ENCODE measurements at regions not wholly inside any gene's neighbourhood (a gene's known extent, or its start where the extent isn't known, plus 50 kb on each side); places are given as distances from the start of the nearest gene placed in this dataset.

DNA sequence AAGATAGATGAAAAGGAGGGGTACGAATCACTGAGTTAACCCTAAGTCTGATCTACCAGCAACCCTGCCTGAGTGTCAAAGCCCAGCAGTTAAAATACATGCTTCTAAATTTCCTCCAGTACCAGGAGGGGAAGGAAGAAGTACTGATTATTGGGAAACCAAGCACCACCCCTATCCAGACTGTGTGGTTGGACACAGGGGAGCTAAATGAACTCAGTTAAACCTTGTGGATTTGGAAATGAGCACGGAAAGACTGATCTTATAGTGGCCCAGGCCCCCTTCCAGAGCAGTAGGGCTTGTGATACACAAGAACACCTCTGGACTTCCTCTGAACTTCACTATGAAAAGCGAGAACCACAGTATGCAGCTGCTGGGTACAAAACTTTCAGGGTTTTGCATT is 585.6 kb downstream of the MAFB start:
- Histone ChIP-seq H3K4me1 (ENCODE audit: control insufficient read depth in 1 of 2, insufficient read depth in 2 of 2, low read length in 2 of 2) (no peaks in the 10 kb centered on the region), H3K4me2 (replicated peaks; ENCODE audit: extremely low read depth, low read length, poor library complexity, severe bottlenecking) (no peak overlapping the region), H4K20me1 (ENCODE audit: insufficient read depth, low read length) (no peaks in the 10 kb centered on the region), H3K36me3 (replicated peaks in 1 of 2; ENCODE audit: control insufficient read depth in 1 of 2, insufficient read depth in 2 of 2, low read length in 2 of 2) (no peaks in the 10 kb centered on the region), H3K27me3 (ENCODE audit: control insufficient read depth in 2 of 2, insufficient read depth in 2 of 2, low read length in 2 of 2) (no peaks in the 10 kb centered on the region), H3K9me3 (replicated peaks in 1 of 2; ENCODE audit: control insufficient read depth in 1 of 2, insufficient read depth in 1 of 2, low read length in 2 of 2) (no peaks in the 10 kb centered on the region), H3K4me3 (replicated peaks in 1 of 3; ENCODE audit: low read depth in 2 of 3, low read length in 3 of 3) (no peak overlapping the region), H3K9ac (ENCODE audit: insufficient read depth, low read length, poor library complexity, severe bottlenecking) (no peak overlapping the region), H3K27ac (ENCODE audit: low read depth in 1 of 2, low read length in 2 of 2) (no peak overlapping the region), H2AFZ (ENCODE audit: insufficient read depth, low read depth, low read length, poor library complexity, severe bottlenecking) (no peak overlapping the region), H3K79me2 (ENCODE audit: insufficient read depth, low read length) (no peaks in the 10 kb centered on the region)
- H3K27ac Mint-ChIP-seq: no peak overlapping the region
- H3K9me3 Mint-ChIP-seq: peaks cover 0 to 6% (median 1%) of the 10 kb centered on the region in 7 donors
- TF ChIP-seq, protein P1, sequence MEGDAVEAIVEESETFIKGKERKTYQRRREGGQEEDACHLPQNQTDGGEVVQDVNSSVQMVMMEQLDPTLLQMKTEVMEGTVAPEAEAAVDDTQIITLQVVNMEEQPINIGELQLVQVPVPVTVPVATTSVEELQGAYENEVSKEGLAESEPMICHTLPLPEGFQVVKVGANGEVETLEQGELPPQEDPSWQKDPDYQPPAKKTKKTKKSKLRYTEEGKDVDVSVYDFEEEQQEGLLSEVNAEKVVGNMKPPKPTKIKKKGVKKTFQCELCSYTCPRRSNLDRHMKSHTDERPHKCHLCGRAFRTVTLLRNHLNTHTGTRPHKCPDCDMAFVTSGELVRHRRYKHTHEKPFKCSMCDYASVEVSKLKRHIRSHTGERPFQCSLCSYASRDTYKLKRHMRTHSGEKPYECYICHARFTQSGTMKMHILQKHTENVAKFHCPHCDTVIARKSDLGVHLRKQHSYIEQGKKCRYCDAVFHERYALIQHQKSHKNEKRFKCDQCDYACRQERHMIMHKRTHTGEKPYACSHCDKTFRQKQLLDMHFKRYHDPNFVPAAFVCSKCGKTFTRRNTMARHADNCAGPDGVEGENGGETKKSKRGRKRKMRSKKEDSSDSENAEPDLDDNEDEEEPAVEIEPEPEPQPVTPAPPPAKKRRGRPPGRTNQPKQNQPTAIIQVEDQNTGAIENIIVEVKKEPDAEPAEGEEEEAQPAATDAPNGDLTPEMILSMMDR (IDR thresholded peaks at IDR 0.05): no peak
- peaks cover 0 to 2% (median 1%) of the 10 kb centered on the region in 3 donors for H3K27me3 Mint-ChIP-seq (ENCODE audit: low read depth in 3 of 3)
- no peak overlapping the region for H3K4me3 Mint-ChIP-seq
- intact Hi-C loops (cut with micrococcal nuclease): no loop called here
- no peak for DNase-seq
- WGBS (ENCODE audit: insufficient coverage): 100% methylated on average over 1 of the region's 3 CpGs
- H3K4me1 Mint-ChIP-seq: no peaks in the 10 kb centered on the region
- H3K36me3 Mint-ChIP-seq: no peaks in the 10 kb centered on the region

DNA sequence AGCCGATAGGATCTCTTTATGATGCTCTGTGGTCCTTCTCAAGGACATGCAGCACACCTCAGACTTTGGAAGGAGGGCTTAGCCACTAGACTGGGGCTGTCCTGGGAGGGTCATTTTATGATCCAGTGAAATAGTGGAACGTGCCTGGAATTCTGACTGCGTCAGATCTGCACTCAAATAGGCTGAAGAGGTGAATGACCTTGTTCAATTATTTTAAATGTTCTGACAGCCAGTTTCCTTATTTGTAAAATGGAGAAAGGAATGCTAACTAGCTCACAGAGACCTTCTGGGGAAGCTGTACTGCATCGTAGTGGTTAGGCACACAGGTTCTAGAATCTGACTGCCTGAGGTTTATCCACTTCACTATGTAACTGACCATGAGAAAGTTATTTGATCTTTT is 587.5 kb downstream of the MAFB start:
- Histone ChIP-seq H3K4me1 (ENCODE audit: control insufficient read depth in 1 of 2, insufficient read depth in 2 of 2, low read length in 2 of 2) (no peaks in the 10 kb centered on the region), H2AFZ (ENCODE audit: insufficient read depth, low read depth, low read length, poor library complexity, severe bottlenecking) (no peak overlapping the region), H3K79me2 (ENCODE audit: insufficient read depth, low read length) (no peaks in the 10 kb centered on the region), H3K36me3 (replicated peaks in 1 of 2; ENCODE audit: control insufficient read depth in 1 of 2, insufficient read depth in 2 of 2, low read length in 2 of 2) (no peaks in the 10 kb centered on the region), H3K4me2 (replicated peaks; ENCODE audit: extremely low read depth, low read length, poor library complexity, severe bottlenecking) (no peak overlapping the region), H3K9me3 (replicated peaks in 1 of 2; ENCODE audit: control insufficient read depth in 1 of 2, insufficient read depth in 1 of 2, low read length in 2 of 2) (no peaks in the 10 kb centered on the region), H3K9ac (ENCODE audit: insufficient read depth, low read length, poor library complexity, severe bottlenecking) (no peak overlapping the region), H3K27me3 (ENCODE audit: control insufficient read depth in 2 of 2, insufficient read depth in 2 of 2, low read length in 2 of 2) (no peaks in the 10 kb centered on the region), H4K20me1 (ENCODE audit: insufficient read depth, low read length) (no peaks in the 10 kb centered on the region), H3K4me3 (replicated peaks in 1 of 3; ENCODE audit: low read depth in 2 of 3, low read length in 3 of 3) (no peak overlapping the region), H3K27ac (ENCODE audit: low read depth in 1 of 2, low read length in 2 of 2) (no peak overlapping the region)
- Mint-ChIP-seq H3K27me3 (ENCODE audit: low read depth in 3 of 3) (peaks cover 0 to 1% (median 0%) of the 10 kb centered on the region in 3 donors), H3K27ac (no peak overlapping the region), H3K9me3 (peaks cover 0 to 6% (median 1%) of the 10 kb centered on the region in 7 donors), H3K4me3 (no peak overlapping the region), H3K4me1 (no peaks in the 10 kb centered on the region), H3K36me3 (no peaks in the 10 kb centered on the region)
- intact Hi-C loops (cut with micrococcal nuclease): no loop called here
- no peak for DNase-seq
- TF ChIP-seq, protein P1 (IDR thresholded peaks at IDR 0.05): no peak
- WGBS (ENCODE audit: insufficient coverage): 100% methylated on average over 2 of the region's 4 CpGs
